GM20000 (cell line): ENCODE measurements at regions not wholly inside any gene's neighbourhood (a gene's known extent, or its start where the extent isn't known, plus 50 kb on each side); places are given as distances from the start of the nearest gene placed in this dataset.

ENCODE experiments used
- DNase-seq: peaks from one replicate; pipeline ENCODE4 v3.0.0; 2012; ENCODE audit warnings: low spot score
- TF ChIP-seq, protein P1 (sequence below): IDR thresholded peaks from 2 replicates; pipeline ENCODE4 v1.5.1; 2012; ENCODE audit warnings: mild to moderate bottlenecking, control low read depth; ENCODE audit errors: extremely low read depth, missing control alignments

DNA sequence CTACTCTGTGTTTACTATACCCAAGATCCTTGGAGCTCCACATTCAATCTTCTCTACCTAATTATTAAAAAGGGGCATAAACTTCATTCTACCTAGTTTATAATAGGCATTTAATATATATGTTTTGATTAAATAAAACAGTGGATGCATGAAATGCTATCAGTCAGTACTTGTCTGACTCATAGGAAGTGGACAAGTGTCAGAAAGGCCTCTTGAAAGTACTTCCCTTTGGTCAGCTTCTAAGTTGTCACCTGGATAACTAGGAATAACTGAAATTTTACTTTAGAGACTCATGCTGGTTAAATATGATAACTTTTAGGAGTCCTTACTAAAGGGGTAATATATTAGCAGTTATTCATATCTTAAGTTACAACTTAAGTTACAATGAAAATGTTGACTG, 329.8 kb downstream of the KLF5 start:
- no peak for DNase-seq
- TF ChIP-seq, protein P1, sequence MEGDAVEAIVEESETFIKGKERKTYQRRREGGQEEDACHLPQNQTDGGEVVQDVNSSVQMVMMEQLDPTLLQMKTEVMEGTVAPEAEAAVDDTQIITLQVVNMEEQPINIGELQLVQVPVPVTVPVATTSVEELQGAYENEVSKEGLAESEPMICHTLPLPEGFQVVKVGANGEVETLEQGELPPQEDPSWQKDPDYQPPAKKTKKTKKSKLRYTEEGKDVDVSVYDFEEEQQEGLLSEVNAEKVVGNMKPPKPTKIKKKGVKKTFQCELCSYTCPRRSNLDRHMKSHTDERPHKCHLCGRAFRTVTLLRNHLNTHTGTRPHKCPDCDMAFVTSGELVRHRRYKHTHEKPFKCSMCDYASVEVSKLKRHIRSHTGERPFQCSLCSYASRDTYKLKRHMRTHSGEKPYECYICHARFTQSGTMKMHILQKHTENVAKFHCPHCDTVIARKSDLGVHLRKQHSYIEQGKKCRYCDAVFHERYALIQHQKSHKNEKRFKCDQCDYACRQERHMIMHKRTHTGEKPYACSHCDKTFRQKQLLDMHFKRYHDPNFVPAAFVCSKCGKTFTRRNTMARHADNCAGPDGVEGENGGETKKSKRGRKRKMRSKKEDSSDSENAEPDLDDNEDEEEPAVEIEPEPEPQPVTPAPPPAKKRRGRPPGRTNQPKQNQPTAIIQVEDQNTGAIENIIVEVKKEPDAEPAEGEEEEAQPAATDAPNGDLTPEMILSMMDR, result no peak

DNA sequence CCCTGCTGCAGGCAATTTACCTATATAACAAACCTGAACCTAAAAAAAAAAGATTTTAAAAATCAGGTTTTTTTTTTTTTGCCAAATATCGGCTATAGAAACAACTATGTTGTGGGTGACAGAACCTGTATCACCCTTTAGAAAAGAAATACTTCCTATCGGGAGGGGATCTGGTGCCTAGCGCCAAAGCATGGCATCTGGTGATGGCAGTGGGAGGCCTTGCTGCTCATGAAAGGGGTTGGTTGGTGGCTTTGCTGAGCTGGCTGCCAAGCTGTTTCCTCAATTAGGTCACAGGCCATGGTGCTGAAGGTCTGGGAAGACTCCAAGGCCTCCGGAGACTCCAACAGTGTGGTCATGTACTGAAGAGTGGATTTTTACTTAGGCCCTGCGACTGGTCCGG, 328.5 kb downstream of the KLF5 start:
- no peak for DNase-seq
- TF ChIP-seq, protein P1, result no peak

DNA sequence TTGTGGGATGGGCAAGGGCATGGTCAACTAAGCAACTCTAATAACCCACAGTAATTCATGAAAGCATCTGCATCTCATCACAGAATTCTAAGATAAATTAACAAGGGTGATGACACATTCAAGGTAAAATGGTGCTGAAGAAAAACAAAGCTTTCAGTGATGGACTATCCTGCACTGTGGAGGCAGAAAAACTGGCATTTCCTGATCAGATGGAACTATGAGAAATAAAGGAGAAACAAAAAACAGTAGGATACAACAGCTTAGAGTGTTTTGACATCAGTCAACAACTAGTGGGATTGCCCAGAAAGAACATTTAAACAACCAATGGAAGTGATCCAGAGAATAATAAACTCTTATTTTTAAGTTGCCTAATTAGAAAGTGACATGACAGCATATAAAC, 327.0 kb downstream of the KLF5 start:
- TF ChIP-seq, protein P1, result no peak

DNA sequence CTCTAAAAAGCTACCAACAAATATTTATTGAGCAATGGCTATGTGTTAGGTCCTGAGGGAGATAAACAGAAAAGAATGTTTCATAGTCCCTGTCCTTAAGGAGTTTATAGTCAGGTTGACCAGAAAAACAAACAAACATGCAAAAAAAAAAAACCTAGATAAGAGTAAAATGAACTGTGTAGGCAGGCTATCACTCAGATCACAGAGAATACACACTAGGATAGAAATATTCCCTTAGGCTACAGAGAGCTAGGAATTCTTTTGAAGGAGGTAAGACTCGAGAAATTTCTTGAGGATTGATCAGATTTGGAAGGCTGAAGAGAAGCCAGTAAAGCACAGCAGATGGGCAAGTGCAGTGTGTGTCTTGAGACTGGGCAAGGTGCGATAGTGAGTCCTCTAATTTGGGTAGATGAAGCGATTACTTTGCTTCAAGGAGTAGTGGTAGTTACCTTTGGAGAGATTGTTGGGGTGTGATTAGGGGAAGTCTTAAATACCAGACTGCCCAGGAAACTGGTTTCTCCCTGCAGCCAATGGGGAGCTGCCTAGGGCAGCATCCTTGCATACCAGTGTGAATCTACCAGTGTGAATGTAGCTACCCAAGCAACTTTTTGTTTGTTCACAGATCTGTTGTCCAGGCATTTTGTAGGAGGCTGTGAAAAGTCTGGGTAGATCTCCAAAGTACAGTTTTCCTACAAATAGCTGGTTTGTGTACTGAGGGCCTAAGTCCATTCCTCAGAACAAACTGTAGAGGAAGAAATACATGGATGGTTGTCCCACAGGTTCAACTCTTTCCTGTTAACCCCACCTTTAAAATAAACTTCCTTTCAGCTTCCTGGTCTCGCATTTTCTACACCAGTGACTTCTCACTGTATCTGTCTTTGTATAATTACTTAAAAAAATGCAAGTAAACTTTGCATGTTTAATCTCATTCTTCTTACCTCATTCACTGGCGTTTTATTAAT, 314.1 kb downstream of the KLF5 start:
- TF ChIP-seq, protein P1, result no peak
- DNase-seq, result no peak

More for the DNA sequence above, 327.0 kb downstream of the KLF5 start:
- no peak for DNase-seq

DNA sequence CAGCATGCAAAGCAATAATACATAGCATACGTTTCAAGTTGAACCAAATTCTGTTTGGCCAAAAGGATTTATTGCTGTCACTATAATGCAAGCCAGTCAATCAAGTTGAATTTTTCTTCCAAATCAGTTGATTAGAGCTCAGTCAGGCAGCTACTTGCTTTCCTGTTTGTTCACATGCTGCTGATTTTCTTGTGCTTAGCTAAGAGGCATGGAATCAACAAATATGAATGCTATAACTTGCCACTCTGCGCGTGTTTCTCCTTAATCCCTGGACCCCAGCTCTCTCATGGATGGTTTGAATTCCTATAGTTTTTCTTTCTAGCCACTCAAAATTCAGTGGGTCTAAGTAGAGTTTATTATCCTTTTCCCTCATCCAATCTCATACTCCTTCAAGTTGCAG, 311.3 kb downstream of the KLF5 start:
- TF ChIP-seq, protein P1, result no peak
- DNase-seq, result no peak

DNA sequence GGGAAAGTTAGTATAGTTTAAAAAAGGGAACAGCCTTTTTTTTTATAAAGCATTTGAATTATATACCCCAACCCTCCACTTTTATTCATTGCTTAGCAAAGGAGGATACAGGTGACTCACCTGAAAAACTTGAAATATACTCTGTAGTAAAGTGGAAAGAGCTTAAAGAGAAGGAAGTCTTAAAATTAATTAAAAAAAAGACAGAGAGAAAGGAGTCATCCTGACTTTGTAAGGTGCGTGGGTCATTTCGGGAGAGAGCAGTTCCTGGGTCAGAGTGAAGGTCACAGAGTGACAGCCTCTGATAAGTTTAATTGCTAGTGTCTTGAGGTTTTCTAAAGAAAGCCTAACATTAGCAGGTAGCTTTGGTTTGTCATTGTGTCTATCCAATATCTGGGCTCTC, 310.3 kb downstream of the KLF5 start:
- DNase-seq, result no peak
- TF ChIP-seq, protein P1, result no peak

DNA sequence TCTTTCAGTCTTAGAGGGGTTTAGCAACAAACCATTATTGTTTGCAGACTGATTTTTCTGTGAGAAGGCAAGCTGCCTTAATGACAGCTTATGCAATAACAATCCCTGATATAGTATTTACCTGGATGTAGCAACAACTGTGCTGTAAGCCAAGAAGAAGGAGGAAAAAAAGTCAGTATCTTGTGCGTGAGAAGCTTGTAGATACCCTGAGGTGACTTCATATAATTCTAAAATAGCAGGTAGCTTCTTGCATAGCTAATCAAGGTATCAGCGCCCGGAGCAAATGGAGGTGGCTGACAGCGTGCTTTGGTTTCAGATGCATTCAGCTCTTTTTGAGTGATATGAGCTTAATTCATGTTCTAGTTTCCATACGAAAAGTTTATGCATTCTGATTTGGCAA, 309.8 kb downstream of the KLF5 start:
- TF ChIP-seq, protein P1, result no peak
- no peak for DNase-seq
